Gastrocnemius medialis (tissue), 4 donors: ENCODE measurements at regions not wholly inside any gene's neighbourhood (a gene's known extent, or its start where the extent isn't known, plus 50 kb on each side); places are given as distances from the start of the nearest gene placed in this dataset.

Source experiments
- CTCF ChIP-seq, 5 experiments: fragments of 450-650 bp in 3 of 5; fragments of 200-600 bp in 2 of 5; sonication (generic) in 2 of 5; IDR thresholded peaks in 4 of 5; conservative IDR thresholded peaks in 1 of 5; 1 replicate in 4 of 5; 2 replicates in 1 of 5; pipeline ENCODE4 v1.5.1; 2016 to 2019; ENCODE audit warnings: antibody characterized with exemption in 5 of 5, mild to moderate bottlenecking in 3 of 5, moderate library complexity in 3 of 5
- POLR2A ChIP-seq, 2 donors: fragments of 450-650 bp; IDR thresholded peaks; one replicate each; pipeline ENCODE4 v1.6.1; 2017; ENCODE audit warnings: antibody characterized with exemption in 2 of 2, mild to moderate bottlenecking in 2 of 2, moderate library complexity in 2 of 2

GRCh38 chr6:169881976-169882375 lies 130.6 kb downstream of the ERMARD start:
- TF ChIP-seq POLR2A (IDR thresholded peaks at IDR 0.05) (no peak), CTCF (IDR thresholded peaks at IDR 0.05 in 4 of 5, conservative IDR thresholded peaks at IDR 0.05 in 1 of 5) (no peak)
